HG02870 (cell line): ENCODE measurements at regions not wholly inside any gene's neighbourhood (a gene's known extent, or its start where the extent isn't known, plus 50 kb on each side); places are given as distances from the start of the nearest gene placed in this dataset.
"Not testable (repeated sequence)": the region's sequence is repeated elsewhere in the genome, so short reads cannot be mapped to it uniquely, and the experiment has no call there.

ENCODE experiments used
- ATAC-seq: cut with Tn5 transposase; IDR thresholded peaks from one replicate; pipeline ENCODE4 v1.9.1; 2021; ENCODE audit warnings: mild to moderate bottlenecking, moderate library complexity; ENCODE audit not compliant: unreplicated experiment

- not testable (repeated sequence) for ATAC-seq
These were observed 207.9 kb downstream of the RAB11FIP2 start for GRCh38 chr10:117838500-117839498.

- not testable (repeated sequence) for ATAC-seq
These were observed 190.3 kb downstream of the RAB11FIP2 start for GRCh38 chr10:117856426-117856825.

- ATAC-seq: no peak
These were observed 186.6 kb downstream of the RAB11FIP2 start for GRCh38 chr10:117860135-117860534.

GRCh38 chr10:117860823-117861222, 185.9 kb downstream of the RAB11FIP2 start:
- no peak for ATAC-seq

GRCh38 chr10:117861329-117861728, 185.4 kb downstream of the RAB11FIP2 start:
- no peak for ATAC-seq

GRCh38 chr10:117863771-117864170, 183.0 kb downstream of the RAB11FIP2 start:
- ATAC-seq: no peak

- no peak for ATAC-seq
These were observed 180.8 kb downstream of the RAB11FIP2 start for GRCh38 chr10:117865945-117866344.

- ATAC-seq: no peak
These were observed 178.6 kb downstream of the RAB11FIP2 start for GRCh38 chr10:117868151-117868550.

GRCh38 chr10:117875793-117876192, 170.9 kb downstream of the RAB11FIP2 start:
- no peak for ATAC-seq

GRCh38 chr10:117876210-117876609, 170.5 kb downstream of the RAB11FIP2 start:
- no peak for ATAC-seq

- ATAC-seq: no peak
These were observed 168.1 kb downstream of the RAB11FIP2 start for GRCh38 chr10:117878626-117879025.

- no peak for ATAC-seq
These were observed 162.6 kb downstream of the RAB11FIP2 start for GRCh38 chr10:117884093-117884492.

GRCh38 chr10:117884592-117884991, 162.1 kb downstream of the RAB11FIP2 start:
- ATAC-seq: no peak

- ATAC-seq: no peak
These were observed 161.4 kb downstream of the RAB11FIP2 start for GRCh38 chr10:117885206-117885829.

- no peak for ATAC-seq
These were observed 160.0 kb downstream of the RAB11FIP2 start for GRCh38 chr10:117886766-117887165.

GRCh38 chr10:117889664-117890063, 157.1 kb downstream of the RAB11FIP2 start:
- no peak for ATAC-seq

GRCh38 chr10:117892681-117893220, 154.0 kb downstream of the RAB11FIP2 start:
- ATAC-seq: no peak

GRCh38 chr10:117894339-117894738, 152.4 kb downstream of the RAB11FIP2 start:
- no peak for ATAC-seq

- ATAC-seq: no peak
These were observed 150.2 kb downstream of the RAB11FIP2 start for GRCh38 chr10:117896517-117896916.

- ATAC-seq: no peak
These were observed 147.5 kb downstream of the RAB11FIP2 start for GRCh38 chr10:117899181-117899683.

- no peak for ATAC-seq
These were observed 146.5 kb downstream of the RAB11FIP2 start for GRCh38 chr10:117900280-117900679.
